Ishikawa (cell line): ENCODE measurements at regions not wholly inside any gene's neighbourhood (a gene's known extent, or its start where the extent isn't known, plus 50 kb on each side); places are given as distances from the start of the nearest gene placed in this dataset.

Experiments used
- CEBPB ChIP-seq: IDR thresholded peaks from 2 replicates; pipeline ENCODE4 v1.6.1; 2012
- CREB1 ChIP-seq: IDR thresholded peaks from 2 replicates; pipeline ENCODE4 v1.6.1; 2012; ENCODE audit warnings: low read depth
- EGR1 ChIP-seq: IDR thresholded peaks from 2 replicates; pipeline ENCODE4 v1.6.1; 2012
- EP300 ChIP-seq: IDR thresholded peaks from 2 replicates; pipeline ENCODE4 v1.6.1; 2012; ENCODE audit warnings: borderline replicate concordance
- FOXM1 ChIP-seq: IDR thresholded peaks from 2 replicates; pipeline ENCODE4 v1.6.1; 2012; ENCODE audit warnings: low read depth, borderline replicate concordance
- NFIC ChIP-seq: IDR thresholded peaks from 2 replicates; pipeline ENCODE4 v1.6.1; 2012
- RAD21 ChIP-seq: IDR thresholded peaks from 2 replicates; pipeline ENCODE4 v1.6.1; 2012; ENCODE audit warnings: low read depth
- REST ChIP-seq: IDR thresholded peaks from 2 replicates; pipeline ENCODE4 v1.6.1; 2012; ENCODE audit warnings: low read depth, mild to moderate bottlenecking
- TAF1 ChIP-seq: IDR thresholded peaks from 2 replicates; pipeline ENCODE4 v1.6.1; 2012; ENCODE audit warnings: low read depth, mild to moderate bottlenecking
- TCF12 ChIP-seq: IDR thresholded peaks from 2 replicates; pipeline ENCODE4 v1.6.1; 2012; ENCODE audit warnings: low read depth
- TEAD4 ChIP-seq: IDR thresholded peaks from 2 replicates; pipeline ENCODE4 v1.6.1; 2012
- USF1 ChIP-seq: IDR thresholded peaks from 2 replicates; pipeline ENCODE4 v1.6.1; 2012
- YY1 ChIP-seq: IDR thresholded peaks from 2 replicates; pipeline ENCODE4 v1.6.1; 2012; ENCODE audit warnings: low read depth
- ZBTB7A ChIP-seq: IDR thresholded peaks from 2 replicates; pipeline ENCODE4 v1.6.1; 2012; ENCODE audit warnings: low read depth
- TF ChIP-seq, protein P1 (sequence below): IDR thresholded peaks from 2 replicates; pipeline ENCODE4 v1.6.1; 2012

GRCh38 chr21:16418642-16419041 lies 688.9 kb downstream of the USP25 start:
- TF ChIP-seq YY1 = no peak
- TF ChIP-seq CREB1 = no peak
- no peak for TF ChIP-seq USF1
- TF ChIP-seq REST = no peak

- TF ChIP-seq TCF12 (0 out of 2 replicates have a peak, but pooled peaks have one; percentile 24), FOXM1 (no peak), TAF1 (0 out of 2 replicates have a peak, but pooled peaks have one; percentile 16), ZBTB7A (no peak), NFIC (peak; percentile 62)
Measured at GRCh38 chr21:16419188-16419921, 689.6 kb downstream of the USP25 start.

GRCh38 chr21:16420031-16420724 lies 690.4 kb downstream of the USP25 start:
- TF ChIP-seq FOXM1 (no peak), TEAD4 (peak; percentile 73), TCF12 (peak; percentile 68), TAF1 (no peak), EP300 (peak; percentile 84), USF1 (no peak), NFIC (peak; percentile 98), CREB1 (no peak), REST (no peak), YY1 (peak; percentile 61; the same call in 1 of the 2 replicates), EGR1 (no peak), RAD21 (0 out of 2 replicates have a peak, but pooled peaks have one; percentile 13), CEBPB (peak; percentile 25; the same call in 1 of the 2 replicates), ZBTB7A (no peak)
- TF ChIP-seq, protein P1, sequence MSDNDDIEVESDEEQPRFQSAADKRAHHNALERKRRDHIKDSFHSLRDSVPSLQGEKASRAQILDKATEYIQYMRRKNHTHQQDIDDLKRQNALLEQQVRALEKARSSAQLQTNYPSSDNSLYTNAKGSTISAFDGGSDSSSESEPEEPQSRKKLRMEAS = no peak

DNA sequence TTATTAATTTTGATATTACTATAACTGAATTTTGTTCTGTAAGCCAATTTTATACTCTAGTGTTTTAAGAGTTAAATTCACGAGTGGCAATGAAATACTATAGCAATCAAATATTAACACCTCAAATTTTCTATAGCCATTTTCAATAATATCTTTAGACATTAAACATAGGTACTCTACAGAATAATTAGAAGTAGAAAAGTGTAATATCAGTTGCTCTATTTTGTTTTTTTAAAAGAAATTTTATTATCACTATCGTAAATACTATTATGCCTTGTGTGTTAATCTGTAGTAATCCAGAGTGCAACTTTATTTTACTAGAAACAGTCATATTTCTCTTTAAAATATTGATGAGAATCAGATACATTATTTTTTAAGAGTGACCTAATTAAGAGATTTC lies 691.2 kb downstream of the USP25 start:
- TF ChIP-seq ZBTB7A (no peak), RAD21 (no peak), CEBPB (no peak), EP300 (no peak), REST (no peak), TAF1 (no peak), TEAD4 (no peak), TCF12 (no peak), CREB1 (no peak), NFIC (no peak), FOXM1 (no peak), YY1 (no peak), USF1 (no peak), EGR1 (no peak)
- TF ChIP-seq, protein P1 = no peak
